ENCODE measurements at regions not wholly inside any gene's neighbourhood (a gene's known extent, or its start where the extent isn't known, plus 50 kb on each side); places are given as distances from the start of the nearest gene placed in this dataset.

DNA sequence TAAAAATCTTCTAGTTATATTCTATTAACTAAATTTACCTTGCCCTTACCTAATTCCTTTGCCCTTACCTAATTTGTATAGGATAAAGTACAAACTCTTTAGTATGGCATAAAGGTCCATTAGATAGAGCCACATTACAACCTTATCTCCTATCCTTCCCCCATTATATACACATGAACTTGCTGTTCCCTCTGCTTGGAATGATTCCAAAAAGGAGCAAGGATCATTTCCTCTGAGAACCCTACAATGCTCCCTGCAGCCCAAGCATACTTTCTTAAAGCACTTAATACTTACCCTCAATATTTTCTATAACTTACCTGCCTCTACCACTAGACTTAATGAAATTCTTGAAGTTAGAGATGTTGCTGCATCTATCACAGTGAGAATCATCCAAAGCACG lies 118.9 kb upstream of the CCDC54 start:
- Mint-ChIP-seq H3K4me1 (no peaks in the 10 kb centered on the region), H3K9me3 (no peaks in the 10 kb centered on the region), H3K27me3 (ENCODE audit: insufficient read depth, low read depth) (peaks cover 4% of the 10 kb centered on the region), H3K36me3 (no peaks in the 10 kb centered on the region), H3K4me3 (no peak overlapping the region), H3K27ac (no peak overlapping the region)
- no peak overlapping the region for H3K27ac ChIP-seq
- H3K4me1 ChIP-seq: no peaks in the 10 kb centered on the region
- DNase-seq (ENCODE audit: low spot score): no peak
- H3K4me3 ChIP-seq: no peak overlapping the region
- H3K36me3 ChIP-seq: no peaks in the 10 kb centered on the region
- TF ChIP-seq, protein P1, sequence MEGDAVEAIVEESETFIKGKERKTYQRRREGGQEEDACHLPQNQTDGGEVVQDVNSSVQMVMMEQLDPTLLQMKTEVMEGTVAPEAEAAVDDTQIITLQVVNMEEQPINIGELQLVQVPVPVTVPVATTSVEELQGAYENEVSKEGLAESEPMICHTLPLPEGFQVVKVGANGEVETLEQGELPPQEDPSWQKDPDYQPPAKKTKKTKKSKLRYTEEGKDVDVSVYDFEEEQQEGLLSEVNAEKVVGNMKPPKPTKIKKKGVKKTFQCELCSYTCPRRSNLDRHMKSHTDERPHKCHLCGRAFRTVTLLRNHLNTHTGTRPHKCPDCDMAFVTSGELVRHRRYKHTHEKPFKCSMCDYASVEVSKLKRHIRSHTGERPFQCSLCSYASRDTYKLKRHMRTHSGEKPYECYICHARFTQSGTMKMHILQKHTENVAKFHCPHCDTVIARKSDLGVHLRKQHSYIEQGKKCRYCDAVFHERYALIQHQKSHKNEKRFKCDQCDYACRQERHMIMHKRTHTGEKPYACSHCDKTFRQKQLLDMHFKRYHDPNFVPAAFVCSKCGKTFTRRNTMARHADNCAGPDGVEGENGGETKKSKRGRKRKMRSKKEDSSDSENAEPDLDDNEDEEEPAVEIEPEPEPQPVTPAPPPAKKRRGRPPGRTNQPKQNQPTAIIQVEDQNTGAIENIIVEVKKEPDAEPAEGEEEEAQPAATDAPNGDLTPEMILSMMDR (IDR thresholded peaks at IDR 0.05): no peak
- TF ChIP-seq EZH2phosphoT487 (IDR thresholded peaks at IDR 0.05): no peak
- no peak for TF ChIP-seq EZH2 (IDR thresholded peaks at IDR 0.05)
- no peak overlapping the region for H3K9ac ChIP-seq
- H3F3A ChIP-seq (ENCODE audit: low read depth): no peaks in the 10 kb centered on the region
- H4K20me1 ChIP-seq (ENCODE audit: low read depth): no peaks in the 10 kb centered on the region
- H3K9me3 ChIP-seq (ENCODE audit: low read depth): no peaks in the 10 kb centered on the region
- H3K79me2 ChIP-seq (ENCODE audit: low read depth): no peaks in the 10 kb centered on the region
- H3K4me2 ChIP-seq: no peak overlapping the region
- no peak overlapping the region for H2AFZ ChIP-seq (replicated peaks)
- no peaks in the 10 kb centered on the region for H3K27me3 ChIP-seq

DNA sequence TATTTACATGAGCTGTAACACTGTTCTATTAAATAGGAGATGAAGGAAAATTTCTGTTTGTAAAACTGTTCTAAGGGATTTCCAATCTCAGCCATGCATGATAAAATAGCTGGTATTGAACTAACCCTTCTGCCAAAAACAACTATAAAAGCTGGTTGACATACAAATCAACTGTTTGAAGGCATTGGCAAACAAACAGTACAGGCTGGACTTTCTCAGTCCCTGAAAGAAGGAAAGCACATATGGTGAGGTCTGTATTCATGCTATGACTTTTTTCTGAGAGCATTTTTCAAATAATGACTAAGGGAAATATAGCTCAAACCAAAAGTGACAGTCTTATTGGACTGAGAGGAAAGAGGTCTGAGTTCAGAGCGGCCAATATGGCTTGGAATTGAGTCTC lies 117.0 kb upstream of the CCDC54 start:
- Mint-ChIP-seq H3K4me3 (no peak overlapping the region), H3K27me3 (ENCODE audit: insufficient read depth, low read depth) (peaks cover 2% of the 10 kb centered on the region), H3K36me3 (no peaks in the 10 kb centered on the region), H3K4me1 (no peaks in the 10 kb centered on the region), H3K27ac (no peak overlapping the region), H3K9me3 (no peaks in the 10 kb centered on the region)
- no peaks in the 10 kb centered on the region for H3K79me2 ChIP-seq (ENCODE audit: low read depth)
- TF ChIP-seq, protein P1 (IDR thresholded peaks at IDR 0.05): no peak
- TF ChIP-seq EZH2 (IDR thresholded peaks at IDR 0.05) (no peak), EZH2phosphoT487 (IDR thresholded peaks at IDR 0.05) (no peak)
- no peak overlapping the region for H2AFZ ChIP-seq (replicated peaks)
- no peaks in the 10 kb centered on the region for H3K36me3 ChIP-seq
- no peaks in the 10 kb centered on the region for H3F3A ChIP-seq (ENCODE audit: low read depth)
- H3K9ac ChIP-seq: no peak overlapping the region
- H3K27ac ChIP-seq: no peak overlapping the region
- H3K27me3 ChIP-seq: no peaks in the 10 kb centered on the region
- no peak for DNase-seq (ENCODE audit: low spot score)
- peaks cover 3% of the 10 kb centered on the region for H3K4me1 ChIP-seq
- H3K4me2 ChIP-seq: no peak overlapping the region
- H3K4me3 ChIP-seq: no peak overlapping the region
- no peaks in the 10 kb centered on the region for H3K9me3 ChIP-seq (ENCODE audit: low read depth)
- no peaks in the 10 kb centered on the region for H4K20me1 ChIP-seq (ENCODE audit: low read depth)

DNA sequence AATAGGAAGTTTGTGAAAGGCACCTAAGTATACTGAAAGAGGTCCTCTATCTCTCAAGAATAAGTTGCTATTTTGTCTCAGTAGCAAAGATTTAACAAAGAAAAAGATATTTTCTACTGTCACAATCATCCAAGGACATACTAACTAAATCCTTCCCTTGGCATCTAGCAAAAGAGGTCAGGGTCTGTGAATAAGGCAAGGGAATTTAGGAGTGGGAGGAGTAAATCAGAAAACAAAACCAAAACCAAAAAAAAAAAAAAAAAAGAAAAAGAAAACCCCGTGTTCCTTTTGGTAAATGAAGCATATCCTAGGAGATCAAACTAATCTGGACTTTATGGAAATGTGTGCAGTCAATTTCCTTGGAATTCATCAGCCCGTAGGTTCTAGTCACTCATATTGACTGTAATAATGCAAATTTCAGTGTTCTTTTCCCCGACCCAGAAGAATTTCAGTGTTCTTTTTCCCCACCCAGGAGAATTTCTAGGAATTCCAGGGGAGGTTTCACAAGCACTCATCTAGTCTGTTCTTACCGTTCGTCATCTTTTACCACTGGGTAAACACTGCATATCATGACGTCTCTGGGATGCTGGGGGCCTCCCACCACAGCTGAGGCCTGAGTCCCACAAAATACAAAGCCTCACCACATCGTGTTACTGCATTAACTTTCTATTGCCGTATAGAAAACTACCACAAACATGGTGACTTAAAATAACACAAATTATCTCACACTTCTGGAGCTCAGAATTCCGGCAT lies 113.8 kb upstream of the CCDC54 start:
- Mint-ChIP-seq H3K4me3 (no peak overlapping the region), H3K36me3 (no peaks in the 10 kb centered on the region), H3K27ac (no peak overlapping the region), H3K27me3 (ENCODE audit: insufficient read depth, low read depth) (peaks cover 3% of the 10 kb centered on the region), H3K9me3 (no peaks in the 10 kb centered on the region), H3K4me1 (no peaks in the 10 kb centered on the region)
- Histone ChIP-seq H3K79me2 (ENCODE audit: low read depth) (no peaks in the 10 kb centered on the region), H3K36me3 (no peaks in the 10 kb centered on the region), H3K4me2 (no peak overlapping the region), H3K4me3 (no peak overlapping the region), H2AFZ (replicated peaks) (no peak overlapping the region), H3K27ac (no peak overlapping the region), H4K20me1 (ENCODE audit: low read depth) (no peaks in the 10 kb centered on the region), H3F3A (ENCODE audit: low read depth) (no peaks in the 10 kb centered on the region), H3K9me3 (ENCODE audit: low read depth) (no peaks in the 10 kb centered on the region), H3K27me3 (no peaks in the 10 kb centered on the region), H3K9ac (no peak overlapping the region), H3K4me1 (peaks cover 3% of the 10 kb centered on the region)
- DNase-seq (ENCODE audit: low spot score): no peak
- TF ChIP-seq EZH2phosphoT487 (IDR thresholded peaks at IDR 0.05) (no peak), EZH2 (IDR thresholded peaks at IDR 0.05) (no peak)
- TF ChIP-seq, protein P1 (IDR thresholded peaks at IDR 0.05): no peak

Measured in neural progenitor cell (in vitro differentiated cells).